Ishikawa (cell line): ENCODE measurements at regions not wholly inside any gene's neighbourhood (a gene's known extent, or its start where the extent isn't known, plus 50 kb on each side); places are given as distances from the start of the nearest gene placed in this dataset.

Experiments
- CEBPB ChIP-seq: IDR thresholded peaks from 2 replicates; pipeline ENCODE4 v1.6.1; 2012
- CREB1 ChIP-seq: IDR thresholded peaks from 2 replicates; pipeline ENCODE4 v1.6.1; 2012; ENCODE audit warnings: low read depth
- EGR1 ChIP-seq: IDR thresholded peaks from 2 replicates; pipeline ENCODE4 v1.6.1; 2012
- EP300 ChIP-seq: IDR thresholded peaks from 2 replicates; pipeline ENCODE4 v1.6.1; 2012; ENCODE audit warnings: borderline replicate concordance
- FOXM1 ChIP-seq: IDR thresholded peaks from 2 replicates; pipeline ENCODE4 v1.6.1; 2012; ENCODE audit warnings: low read depth, borderline replicate concordance
- MAX ChIP-seq: IDR thresholded peaks from 2 replicates; pipeline ENCODE4 v1.6.1; 2012
- NFIC ChIP-seq: IDR thresholded peaks from 2 replicates; pipeline ENCODE4 v1.6.1; 2012
- RAD21 ChIP-seq: IDR thresholded peaks from 2 replicates; pipeline ENCODE4 v1.6.1; 2012; ENCODE audit warnings: low read depth
- REST ChIP-seq: IDR thresholded peaks from 2 replicates; pipeline ENCODE4 v1.6.1; 2012; ENCODE audit warnings: low read depth, mild to moderate bottlenecking
- TAF1 ChIP-seq: IDR thresholded peaks from 2 replicates; pipeline ENCODE4 v1.6.1; 2012; ENCODE audit warnings: low read depth, mild to moderate bottlenecking
- TCF12 ChIP-seq: IDR thresholded peaks from 2 replicates; pipeline ENCODE4 v1.6.1; 2012; ENCODE audit warnings: low read depth
- TEAD4 ChIP-seq: IDR thresholded peaks from 2 replicates; pipeline ENCODE4 v1.6.1; 2012
- USF1 ChIP-seq: IDR thresholded peaks from 2 replicates; pipeline ENCODE4 v1.6.1; 2012
- YY1 ChIP-seq: IDR thresholded peaks from 2 replicates; pipeline ENCODE4 v1.6.1; 2012; ENCODE audit warnings: low read depth
- ZBTB7A ChIP-seq: IDR thresholded peaks from 2 replicates; pipeline ENCODE4 v1.6.1; 2012; ENCODE audit warnings: low read depth

GRCh38 chr15:88740356-88740755 lies 62.9 kb upstream of the ACAN start:
- no peak for TF ChIP-seq EGR1
- TF ChIP-seq RAD21 = no peak
- TF ChIP-seq REST = no peak
- TF ChIP-seq CEBPB = no peak
- no peak for TF ChIP-seq FOXM1
- TF ChIP-seq CREB1 = no peak
- TF ChIP-seq MAX = no peak

GRCh38 chr15:88741046-88741445 lies 62.2 kb upstream of the ACAN start:
- no peak for TF ChIP-seq USF1
- no peak for TF ChIP-seq NFIC
- no peak for TF ChIP-seq CEBPB
- TF ChIP-seq MAX = no peak
- TF ChIP-seq FOXM1 = no peak
- no peak for TF ChIP-seq TCF12
- no peak for TF ChIP-seq REST
- no peak for TF ChIP-seq ZBTB7A
- no peak for TF ChIP-seq YY1
- TF ChIP-seq RAD21 = no peak
- TF ChIP-seq EGR1 = no peak
- no peak for TF ChIP-seq CREB1
- no peak for TF ChIP-seq TAF1

GRCh38 chr15:88741671-88742070 lies 61.6 kb upstream of the ACAN start:
- TF ChIP-seq MAX = no peak
- no peak for TF ChIP-seq ZBTB7A
- TF ChIP-seq RAD21 = no peak

GRCh38 chr15:88742161-88742560 lies 61.1 kb upstream of the ACAN start:
- TF ChIP-seq EP300 (no peak), TAF1 (no peak), FOXM1 (no peak), CEBPB (no peak), REST (no peak), ZBTB7A (no peak), MAX (no peak), YY1 (no peak), USF1 (no peak), RAD21 (no peak), CREB1 (no peak), TEAD4 (no peak), NFIC (no peak), TCF12 (no peak), EGR1 (no peak)

GRCh38 chr15:88744548-88745020 lies 58.7 kb upstream of the ACAN start:
- no peak for TF ChIP-seq YY1
- TF ChIP-seq NFIC = no peak
- TF ChIP-seq ZBTB7A = no peak
- no peak for TF ChIP-seq CEBPB
- TF ChIP-seq TCF12 = no peak
- no peak for TF ChIP-seq REST
- TF ChIP-seq USF1 = no peak
- TF ChIP-seq TAF1 = no peak
- TF ChIP-seq MAX = no peak
- TF ChIP-seq TEAD4 = no peak
- TF ChIP-seq CREB1 = no peak
- no peak for TF ChIP-seq FOXM1
- TF ChIP-seq EP300 = no peak
- no peak for TF ChIP-seq EGR1
- TF ChIP-seq RAD21 = no peak
